ENCODE measurements at regions not wholly inside any gene's neighbourhood (a gene's known extent, or its start where the extent isn't known, plus 50 kb on each side); places are given as distances from the start of the nearest gene placed in this dataset.

DNA sequence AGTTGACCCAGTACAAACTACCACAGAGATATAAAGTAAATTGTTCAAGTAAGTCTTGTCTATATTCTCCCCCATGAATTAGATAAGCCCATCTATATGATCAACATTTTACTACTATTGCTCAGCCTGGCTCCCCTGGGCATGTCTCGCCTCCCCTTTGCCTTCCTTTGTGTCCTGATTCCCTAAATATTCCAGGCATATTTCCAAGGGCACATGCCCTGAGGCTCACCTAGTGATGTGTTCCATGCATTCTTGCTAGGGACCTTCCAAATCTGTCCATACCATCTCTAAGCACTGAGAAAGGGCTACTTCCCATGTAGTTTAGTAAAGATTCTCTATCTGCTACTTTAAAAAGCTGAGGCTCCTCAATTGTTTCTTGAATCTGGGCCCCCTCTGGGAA lies 163.1 kb upstream of the ADRA1D start:
- WGBS, 5 donors: 69 to 90% (median 82%) methylated on average over 1 of the region's 1 CpG
- DNase-seq: no peak
- no peaks in the 10 kb centered on the region for H3K27me3 ChIP-seq (replicated peaks in 1 of 7)
- no peak overlapping the region for H3K4me3 ChIP-seq
- no peaks in the 10 kb centered on the region for H3K36me3 ChIP-seq
- intact Hi-C loops (cut with DNase I; ENCODE audit: low total_unique reads): no loop called here
- no peak for TF ChIP-seq POLR2AphosphoS5 (IDR thresholded peaks at IDR 0.05)
- TF ChIP-seq, protein P1, sequence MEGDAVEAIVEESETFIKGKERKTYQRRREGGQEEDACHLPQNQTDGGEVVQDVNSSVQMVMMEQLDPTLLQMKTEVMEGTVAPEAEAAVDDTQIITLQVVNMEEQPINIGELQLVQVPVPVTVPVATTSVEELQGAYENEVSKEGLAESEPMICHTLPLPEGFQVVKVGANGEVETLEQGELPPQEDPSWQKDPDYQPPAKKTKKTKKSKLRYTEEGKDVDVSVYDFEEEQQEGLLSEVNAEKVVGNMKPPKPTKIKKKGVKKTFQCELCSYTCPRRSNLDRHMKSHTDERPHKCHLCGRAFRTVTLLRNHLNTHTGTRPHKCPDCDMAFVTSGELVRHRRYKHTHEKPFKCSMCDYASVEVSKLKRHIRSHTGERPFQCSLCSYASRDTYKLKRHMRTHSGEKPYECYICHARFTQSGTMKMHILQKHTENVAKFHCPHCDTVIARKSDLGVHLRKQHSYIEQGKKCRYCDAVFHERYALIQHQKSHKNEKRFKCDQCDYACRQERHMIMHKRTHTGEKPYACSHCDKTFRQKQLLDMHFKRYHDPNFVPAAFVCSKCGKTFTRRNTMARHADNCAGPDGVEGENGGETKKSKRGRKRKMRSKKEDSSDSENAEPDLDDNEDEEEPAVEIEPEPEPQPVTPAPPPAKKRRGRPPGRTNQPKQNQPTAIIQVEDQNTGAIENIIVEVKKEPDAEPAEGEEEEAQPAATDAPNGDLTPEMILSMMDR (IDR thresholded peaks at IDR 0.05 in 8 of 11, conservative IDR thresholded peaks at IDR 0.05 in 3 of 11): no peak
- no peak for TF ChIP-seq POLR2A (IDR thresholded peaks at IDR 0.05)
- H3K9me3 ChIP-seq: peaks cover 0 to 5% (median 0%) of the 10 kb centered on the region in 8 donors
- H3K27ac ChIP-seq: no peak overlapping the region
- H3K4me1 ChIP-seq: no peaks in the 10 kb centered on the region

DNA sequence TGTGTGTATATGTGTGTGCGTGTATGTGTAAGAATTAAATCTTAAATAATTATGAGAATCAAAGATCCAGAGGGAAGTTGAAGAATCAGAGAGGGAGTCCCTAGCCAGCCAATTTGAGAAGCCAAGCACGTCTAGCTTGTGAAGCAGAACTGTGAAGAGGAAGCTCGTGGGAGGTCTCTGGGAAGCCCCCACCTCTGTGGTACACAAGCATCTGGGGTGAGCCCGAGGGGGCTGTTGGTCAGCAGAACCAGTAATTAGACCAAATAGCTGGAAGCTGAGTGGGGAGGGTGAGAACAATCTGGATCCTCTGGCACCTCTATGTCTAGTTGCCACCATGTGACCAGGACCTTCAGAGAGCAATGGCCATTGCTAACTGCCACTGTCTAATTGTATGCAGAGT lies 162.7 kb upstream of the ADRA1D start:
- H3K9me3 ChIP-seq: peaks cover 0 to 5% (median 0%) of the 10 kb centered on the region in 8 donors

DNA sequence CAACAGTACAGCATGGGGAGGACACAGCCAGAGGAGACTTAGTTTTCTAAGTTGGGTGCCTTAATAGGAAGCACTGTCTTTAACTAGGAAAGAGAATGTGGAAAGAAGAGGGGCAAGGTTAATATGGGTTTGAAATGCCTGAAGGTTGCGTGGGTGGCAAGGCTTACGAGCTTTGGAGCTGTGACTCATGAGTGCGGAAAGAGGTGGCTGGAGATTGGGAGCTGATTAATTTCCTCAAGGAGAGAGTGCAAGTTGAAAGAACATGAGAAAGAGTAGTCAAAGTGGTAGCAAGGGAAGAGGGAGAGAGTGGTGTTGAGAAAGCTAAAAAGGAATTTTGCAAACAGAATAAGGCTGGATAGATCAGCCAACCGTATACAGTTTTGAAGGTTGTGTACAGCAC lies 157.5 kb upstream of the ADRA1D start:
- Histone ChIP-seq H3K27ac (no peak overlapping the region), H3K9me3 (no peaks in the 10 kb centered on the region), H3K36me3 (no peaks in the 10 kb centered on the region), H3K27me3 (replicated peaks in 1 of 7) (peaks cover 0 to 20% (median 0%) of the 10 kb centered on the region in 7 donors), H3K4me1 (no peaks in the 10 kb centered on the region), H3K4me3 (no peak overlapping the region)
- WGBS, 5 donors: 61 to 86% (median 67%) methylated on average over 3 to 4 of the region's 4 CpGs
- no peak for DNase-seq
- TF ChIP-seq POLR2A (IDR thresholded peaks at IDR 0.05): no peak
- TF ChIP-seq, protein P1 (IDR thresholded peaks at IDR 0.05 in 8 of 11, conservative IDR thresholded peaks at IDR 0.05 in 3 of 11): no peak
- no peak for TF ChIP-seq POLR2AphosphoS5 (IDR thresholded peaks at IDR 0.05)
- intact Hi-C loops (cut with DNase I; ENCODE audit: low total_unique reads): no loop called here

More for the DNA sequence above, 162.7 kb upstream of the ADRA1D start:
- WGBS, 5 donors: 34 to 52% (median 44%) methylated on average over 4 of the region's 4 CpGs
- intact Hi-C loops (cut with DNase I; ENCODE audit: low total_unique reads): no loop called here
- Histone ChIP-seq H3K36me3 (no peaks in the 10 kb centered on the region), H3K27ac (no peak overlapping the region), H3K4me3 (no peak overlapping the region), H3K4me1 (no peaks in the 10 kb centered on the region), H3K27me3 (replicated peaks in 1 of 7) (no peaks in the 10 kb centered on the region)
- DNase-seq: no peak
- TF ChIP-seq POLR2AphosphoS5 (IDR thresholded peaks at IDR 0.05) (no peak), POLR2A (IDR thresholded peaks at IDR 0.05) (no peak)
- TF ChIP-seq, protein P1 (IDR thresholded peaks at IDR 0.05 in 8 of 11, conservative IDR thresholded peaks at IDR 0.05 in 3 of 11): no peak

DNA sequence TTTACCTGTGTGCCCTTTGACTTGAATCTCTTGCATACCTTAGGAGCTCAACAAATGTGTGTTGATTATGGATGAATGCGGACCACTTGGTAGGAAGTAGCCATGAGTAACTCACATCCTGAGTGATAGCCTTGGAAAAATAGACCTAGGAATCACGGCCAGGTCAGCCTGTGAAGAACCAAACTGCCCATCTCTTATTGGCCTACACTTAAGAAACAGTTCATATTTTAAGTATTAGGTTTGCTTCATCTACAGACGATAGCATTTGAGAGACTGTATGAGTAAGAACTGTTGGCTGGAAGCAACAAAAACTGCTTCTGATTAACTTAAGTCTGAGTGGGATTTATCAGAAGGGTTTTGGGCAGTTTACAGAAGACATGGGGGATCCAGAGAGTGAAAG lies 152.5 kb upstream of the ADRA1D start:
- H3K4me1 ChIP-seq: no peaks in the 10 kb centered on the region
- WGBS, 5 donors: 68 to 90% (median 78%) methylated on average over 3 of the region's 3 CpGs
- TF ChIP-seq, protein P1 (IDR thresholded peaks at IDR 0.05 in 8 of 11, conservative IDR thresholded peaks at IDR 0.05 in 3 of 11): no peak
- TF ChIP-seq POLR2A (IDR thresholded peaks at IDR 0.05) (no peak), POLR2AphosphoS5 (IDR thresholded peaks at IDR 0.05) (no peak)
- H3K4me3 ChIP-seq: no peak overlapping the region
- no peak for DNase-seq
- peaks cover 0 to 20% (median 0%) of the 10 kb centered on the region in 7 donors for H3K27me3 ChIP-seq (replicated peaks in 1 of 7)
- no peaks in the 10 kb centered on the region for H3K36me3 ChIP-seq
- H3K9me3 ChIP-seq: peaks cover 0 to 14% (median 3%) of the 10 kb centered on the region in 8 donors
- H3K27ac ChIP-seq: no peak overlapping the region
- intact Hi-C loops (cut with DNase I; ENCODE audit: low total_unique reads): no loop called here
